ENCODE measurements at regions not wholly inside any gene's neighbourhood (a gene's known extent, or its start where the extent isn't known, plus 50 kb on each side); places are given as distances from the start of the nearest gene placed in this dataset.

- ATAC-seq (no peak), DNase-seq (no peak)
- H3K9me3 Mint-ChIP-seq (ENCODE audit: low read depth): peaks cover 8% of the 10 kb centered on the region
- H3K4me1 Mint-ChIP-seq: peaks cover 21% of the 10 kb centered on the region
- intact Hi-C loops (cut with DNase I, micrococcal nuclease): loop anchor here in 1 of 2 experiments (5.0 kb wide), 1 partner anchor 288 kb away; no protein-coding TSS in a partner anchor
- no peak overlapping the region for H3K27ac Mint-ChIP-seq
- ChIA-PET CTCF (no interaction called here), POLR2A (interaction anchor here (0.6 kb wide), 1 partner anchor 1968 kb away, joined by 7 read pairs; no protein-coding TSS in a partner anchor)
- H3K27me3 Mint-ChIP-seq: no peaks in the 10 kb centered on the region
- H3K36me3 Mint-ChIP-seq (ENCODE audit: low read depth): peaks cover 3% of the 10 kb centered on the region
- H3K4me3 Mint-ChIP-seq: no peak overlapping the region
Observed at GRCh38 chr11:104619751-104620150, 278.5 kb downstream of the CASP12 start.

GRCh38 chr11:104618954-104619353, 279.3 kb downstream of the CASP12 start:
- no peak for DNase-seq
- POLR2A ChIA-PET: no interaction called here
- Mint-ChIP-seq H3K27me3 (no peaks in the 10 kb centered on the region), H3K4me1 (peaks cover 20% of the 10 kb centered on the region), H3K27ac (no peak overlapping the region), H3K36me3 (ENCODE audit: low read depth) (peaks cover 3% of the 10 kb centered on the region), H3K9me3 (ENCODE audit: low read depth) (peaks cover 8% of the 10 kb centered on the region), H3K4me3 (no peak overlapping the region)
- intact Hi-C loops (cut with DNase I, micrococcal nuclease): no loop called here
- CTCF ChIA-PET: interaction anchor here (0.7 kb wide), 1 partner anchor 348 kb away, joined by 3 read pairs; no protein-coding TSS in a partner anchor
- ATAC-seq: no peak

GRCh38 chr11:104614961-104615360, 283.3 kb downstream of the CASP12 start:
- no peak for ATAC-seq
- ChIA-PET POLR2A (no interaction called here), CTCF (no interaction called here)
- DNase-seq: no peak
- Mint-ChIP-seq H3K9me3 (ENCODE audit: low read depth) (peaks cover 6% of the 10 kb centered on the region), H3K27ac (no peak overlapping the region), H3K27me3 (no peaks in the 10 kb centered on the region), H3K4me3 (no peak overlapping the region), H3K4me1 (peaks cover 15% of the 10 kb centered on the region), H3K36me3 (ENCODE audit: low read depth) (peaks cover 3% of the 10 kb centered on the region)
- intact Hi-C loops (cut with DNase I, micrococcal nuclease): no loop called here

- no peaks in the 10 kb centered on the region for H3K27me3 Mint-ChIP-seq
- no peak overlapping the region for H3K27ac Mint-ChIP-seq
- peaks cover 3% of the 10 kb centered on the region for H3K36me3 Mint-ChIP-seq (ENCODE audit: low read depth)
- no peak for DNase-seq
- POLR2A ChIA-PET: no interaction called here
- peaks cover 6% of the 10 kb centered on the region for H3K9me3 Mint-ChIP-seq (ENCODE audit: low read depth)
- intact Hi-C loops (cut with DNase I, micrococcal nuclease): no loop called here
- peaks cover 23% of the 10 kb centered on the region for H3K4me1 Mint-ChIP-seq
- no peak overlapping the region for H3K4me3 Mint-ChIP-seq
- peak; percentile 48 for ATAC-seq
- CTCF ChIA-PET: interaction anchor here (1.2 to 1.5 kb wide), 3 partner anchors 9 to 99 kb away, joined by 3 to 5 read pairs (median 4); no protein-coding TSS in a partner anchor
Observed at GRCh38 chr11:104614117-104614680, 284.1 kb downstream of the CASP12 start.

GRCh38 chr11:104610635-104611034, 287.6 kb downstream of the CASP12 start:
- no peaks in the 10 kb centered on the region for H3K36me3 Mint-ChIP-seq (ENCODE audit: low read depth)
- ChIA-PET POLR2A (no interaction called here), CTCF (interaction anchor here (0.8 to 1.0 kb wide), 3 partner anchors 16 to 446 kb away, joined by 3 to 4 read pairs (median 3); no protein-coding TSS in a partner anchor)
- ATAC-seq (no peak), DNase-seq (no peak)
- peaks cover 24% of the 10 kb centered on the region for H3K4me1 Mint-ChIP-seq
- H3K9me3 Mint-ChIP-seq (ENCODE audit: low read depth): no peaks in the 10 kb centered on the region
- no peaks in the 10 kb centered on the region for H3K27me3 Mint-ChIP-seq
- intact Hi-C loops (cut with DNase I, micrococcal nuclease): loop anchor here in 1 of 2 experiments (1.0 kb wide), 1 partner anchor 95 kb away; no protein-coding TSS in a partner anchor
- H3K4me3 Mint-ChIP-seq: no peak overlapping the region
- no peak overlapping the region for H3K27ac Mint-ChIP-seq

GRCh38 chr11:104609311-104610085, 288.8 kb downstream of the CASP12 start:
- Mint-ChIP-seq H3K9me3 (ENCODE audit: low read depth) (no peaks in the 10 kb centered on the region), H3K4me1 (peaks cover 20% of the 10 kb centered on the region), H3K27me3 (no peaks in the 10 kb centered on the region), H3K27ac (peak overlapping the region; percentile 32), H3K36me3 (ENCODE audit: low read depth) (no peaks in the 10 kb centered on the region), H3K4me3 (no peak overlapping the region)
- DNase-seq: peak; percentile 41
- intact Hi-C loops (cut with DNase I, micrococcal nuclease): loop anchor here (1.0 to 5.0 kb wide), 4 partner anchors 95 to 1253 kb away; no protein-coding TSS in a partner anchor
- CTCF ChIA-PET: interaction anchor here (0.6 to 1.2 kb wide), 6 partner anchors 14 to 447 kb away, joined by 3 to 4 read pairs (median 3); no protein-coding TSS in a partner anchor
- POLR2A ChIA-PET: no interaction called here
- peak; percentile 96 for ATAC-seq

- Mint-ChIP-seq H3K9me3 (ENCODE audit: low read depth) (peaks cover 6% of the 10 kb centered on the region), H3K27me3 (no peaks in the 10 kb centered on the region), H3K36me3 (ENCODE audit: low read depth) (no peaks in the 10 kb centered on the region), H3K27ac (no peak overlapping the region), H3K4me3 (no peak overlapping the region), H3K4me1 (no peaks in the 10 kb centered on the region)
- intact Hi-C loops (cut with DNase I, micrococcal nuclease): no loop called here
- ChIA-PET POLR2A (no interaction called here), CTCF (no interaction called here)
- ATAC-seq (no peak), DNase-seq (no peak)
Observed at GRCh38 chr11:104602643-104603042, 295.6 kb downstream of the CASP12 start.

GRCh38 chr11:104594228-104594958, 303.9 kb downstream of the CASP12 start:
- ChIA-PET POLR2A (no interaction called here), CTCF (interaction anchor here (1.0 kb wide), 1 partner anchor 9 kb away, joined by 3 read pairs; no protein-coding TSS in a partner anchor)
- Mint-ChIP-seq H3K27me3 (peaks cover 4% of the 10 kb centered on the region), H3K36me3 (ENCODE audit: low read depth) (no peaks in the 10 kb centered on the region), H3K27ac (no peak overlapping the region), H3K4me3 (no peak overlapping the region), H3K4me1 (peaks cover 4% of the 10 kb centered on the region), H3K9me3 (ENCODE audit: low read depth) (no peaks in the 10 kb centered on the region)
- DNase-seq (peak; percentile 4), ATAC-seq (peak; percentile 63)
- intact Hi-C loops (cut with DNase I, micrococcal nuclease): no loop called here

- ChIA-PET CTCF (no interaction called here), POLR2A (no interaction called here)
- DNase-seq (no peak), ATAC-seq (no peak)
- Mint-ChIP-seq H3K27me3 (peaks cover 7% of the 10 kb centered on the region), H3K4me1 (no peaks in the 10 kb centered on the region), H3K27ac (no peak overlapping the region), H3K9me3 (ENCODE audit: low read depth) (no peaks in the 10 kb centered on the region), H3K36me3 (ENCODE audit: low read depth) (no peaks in the 10 kb centered on the region), H3K4me3 (no peak overlapping the region)
- intact Hi-C loops (cut with DNase I, micrococcal nuclease): no loop called here
Observed at GRCh38 chr11:104588970-104589369, 309.3 kb downstream of the CASP12 start.

- DNase-seq (no peak), ATAC-seq (no peak)
- H3K36me3 Mint-ChIP-seq (ENCODE audit: low read depth): no peaks in the 10 kb centered on the region
- peaks cover 9% of the 10 kb centered on the region for H3K27me3 Mint-ChIP-seq
- intact Hi-C loops (cut with DNase I, micrococcal nuclease): no loop called here
- H3K4me3 Mint-ChIP-seq: no peak overlapping the region
- no peaks in the 10 kb centered on the region for H3K4me1 Mint-ChIP-seq
- POLR2A ChIA-PET: no interaction called here
- no peaks in the 10 kb centered on the region for H3K9me3 Mint-ChIP-seq (ENCODE audit: low read depth)
- CTCF ChIA-PET: no interaction called here
- H3K27ac Mint-ChIP-seq: no peak overlapping the region
Observed at GRCh38 chr11:104588446-104588845, 309.8 kb downstream of the CASP12 start.

- Mint-ChIP-seq H3K4me1 (no peaks in the 10 kb centered on the region), H3K4me3 (no peak overlapping the region), H3K36me3 (ENCODE audit: low read depth) (no peaks in the 10 kb centered on the region), H3K9me3 (ENCODE audit: low read depth) (no peaks in the 10 kb centered on the region), H3K27ac (no peak overlapping the region), H3K27me3 (peaks cover 11% of the 10 kb centered on the region)
- intact Hi-C loops (cut with DNase I, micrococcal nuclease): no loop called here
- DNase-seq (no peak), ATAC-seq (no peak)
- POLR2A ChIA-PET: no interaction called here
- CTCF ChIA-PET: no interaction called here
Observed at GRCh38 chr11:104584823-104585222, 313.4 kb downstream of the CASP12 start.

Data from activated CD4-positive, alpha-beta T cell treated with anti-CD3 and anti-CD28 coated beads for 36 hours (primary cell).